ENCODE measurements at regions not wholly inside any gene's neighbourhood (a gene's known extent, or its start where the extent isn't known, plus 50 kb on each side); places are given as distances from the start of the nearest gene placed in this dataset.

DNA sequence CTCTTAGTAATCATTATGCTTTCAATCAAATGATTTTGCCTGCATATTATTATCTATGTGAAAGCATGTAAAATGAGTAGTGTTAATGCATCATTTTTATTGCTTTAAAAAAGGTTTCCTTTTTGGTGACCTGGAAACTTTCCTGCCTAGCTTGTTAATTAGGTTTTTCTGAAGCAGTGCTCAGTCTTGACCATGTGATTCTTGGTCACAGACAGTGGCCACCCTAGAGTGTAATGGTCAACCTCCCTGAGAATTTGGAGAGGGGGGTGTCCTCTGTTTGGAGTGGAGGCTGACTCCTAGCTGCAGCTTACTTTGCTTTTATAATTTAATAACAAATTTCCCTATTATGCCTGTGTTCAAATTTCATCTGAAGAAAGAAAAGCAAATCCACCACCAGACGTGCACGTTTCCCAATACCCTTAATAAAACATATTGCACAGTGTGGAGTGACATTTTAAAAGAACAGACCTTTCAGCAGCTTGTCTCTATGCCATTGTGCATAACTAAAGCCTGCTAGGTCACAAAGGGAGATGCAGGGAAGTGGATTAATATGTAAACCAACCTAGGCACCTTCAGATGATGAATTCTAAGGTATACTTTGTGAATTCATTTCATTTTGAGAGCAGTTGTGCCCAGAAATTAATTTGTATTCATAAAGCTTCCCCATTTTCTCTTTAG lies 130.6 kb downstream of the RPRM start:
- DNase-seq (ENCODE audit: low spot score): no peak
- TF ChIP-seq, protein P1, sequence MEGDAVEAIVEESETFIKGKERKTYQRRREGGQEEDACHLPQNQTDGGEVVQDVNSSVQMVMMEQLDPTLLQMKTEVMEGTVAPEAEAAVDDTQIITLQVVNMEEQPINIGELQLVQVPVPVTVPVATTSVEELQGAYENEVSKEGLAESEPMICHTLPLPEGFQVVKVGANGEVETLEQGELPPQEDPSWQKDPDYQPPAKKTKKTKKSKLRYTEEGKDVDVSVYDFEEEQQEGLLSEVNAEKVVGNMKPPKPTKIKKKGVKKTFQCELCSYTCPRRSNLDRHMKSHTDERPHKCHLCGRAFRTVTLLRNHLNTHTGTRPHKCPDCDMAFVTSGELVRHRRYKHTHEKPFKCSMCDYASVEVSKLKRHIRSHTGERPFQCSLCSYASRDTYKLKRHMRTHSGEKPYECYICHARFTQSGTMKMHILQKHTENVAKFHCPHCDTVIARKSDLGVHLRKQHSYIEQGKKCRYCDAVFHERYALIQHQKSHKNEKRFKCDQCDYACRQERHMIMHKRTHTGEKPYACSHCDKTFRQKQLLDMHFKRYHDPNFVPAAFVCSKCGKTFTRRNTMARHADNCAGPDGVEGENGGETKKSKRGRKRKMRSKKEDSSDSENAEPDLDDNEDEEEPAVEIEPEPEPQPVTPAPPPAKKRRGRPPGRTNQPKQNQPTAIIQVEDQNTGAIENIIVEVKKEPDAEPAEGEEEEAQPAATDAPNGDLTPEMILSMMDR (IDR thresholded peaks at IDR 0.05; ENCODE audit: extremely low read depth, insufficient read depth, missing control alignments): no peak
- in situ Hi-C loops (cut with MboI; ENCODE audit: low pct_unique_long_range_greater_than_20kb, low sequenced_read_pairs, unreplicated experiment): no loop called here

DNA sequence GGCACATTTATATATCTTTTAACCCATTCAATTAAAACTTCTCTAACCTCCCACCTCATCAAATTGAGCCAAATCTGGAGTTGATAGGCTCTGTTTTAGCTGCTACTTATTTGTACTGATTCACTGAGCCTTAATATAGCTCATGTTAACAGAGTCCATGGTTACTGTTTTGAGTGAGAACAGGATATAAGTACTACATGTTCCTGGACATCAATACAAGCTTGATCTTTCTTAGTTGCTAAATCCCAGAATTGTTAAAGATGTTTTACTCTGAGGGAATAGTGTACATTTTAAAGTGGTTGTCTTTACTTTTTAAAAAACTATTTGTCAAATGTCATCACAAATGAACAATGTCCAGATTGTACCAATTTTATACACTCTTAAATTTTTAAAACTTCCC lies 157.7 kb downstream of the RPRM start:
- TF ChIP-seq, protein P1 (IDR thresholded peaks at IDR 0.05; ENCODE audit: extremely low read depth, insufficient read depth, missing control alignments): no peak
- in situ Hi-C loops (cut with MboI; ENCODE audit: low pct_unique_long_range_greater_than_20kb, low sequenced_read_pairs, unreplicated experiment): no loop called here
- no peak for DNase-seq (ENCODE audit: low spot score)

DNA sequence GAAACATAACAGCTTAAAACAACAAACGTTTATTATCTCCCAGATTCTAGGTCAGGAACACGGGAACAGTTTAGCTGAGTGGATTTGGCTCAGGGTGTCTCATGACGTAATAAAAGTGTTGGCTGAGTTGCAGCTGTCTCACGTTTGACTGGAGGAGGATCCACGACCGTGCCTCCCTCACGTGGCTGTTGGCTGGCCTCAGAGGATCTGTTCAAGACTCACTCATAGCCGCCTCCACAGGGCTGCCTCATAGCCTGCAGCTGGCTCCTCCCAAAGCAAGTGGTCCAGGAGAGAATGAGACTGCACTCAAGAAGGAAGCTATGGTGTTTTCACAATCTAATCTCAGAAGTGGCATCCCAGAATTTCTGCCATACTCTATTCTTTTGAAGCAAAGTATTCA lies 167.1 kb downstream of the RPRM start:
- in situ Hi-C loops (cut with MboI; ENCODE audit: low pct_unique_long_range_greater_than_20kb, low sequenced_read_pairs, unreplicated experiment): no loop called here
- DNase-seq (ENCODE audit: low spot score): no peak
- TF ChIP-seq, protein P1 (IDR thresholded peaks at IDR 0.05; ENCODE audit: extremely low read depth, insufficient read depth, missing control alignments): no peak

DNA sequence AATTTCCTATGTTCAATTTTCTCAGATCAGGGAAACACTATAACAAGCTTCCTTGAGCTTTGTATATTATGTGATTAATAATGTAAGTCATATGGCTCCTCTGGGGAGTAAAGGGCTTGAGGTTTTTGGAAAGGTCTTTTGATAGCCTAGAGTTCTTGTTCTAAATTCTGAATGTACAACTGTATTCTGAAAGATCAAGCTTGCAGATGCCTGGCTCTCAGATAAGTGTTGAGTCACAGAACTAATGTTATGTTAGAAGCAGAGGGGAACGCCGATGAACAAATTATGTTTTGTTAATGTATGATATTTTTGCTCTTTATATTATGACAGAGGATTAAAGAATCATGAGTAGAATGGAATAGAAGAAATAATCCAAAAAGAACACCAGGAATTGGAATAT lies 170.1 kb downstream of the RPRM start:
- TF ChIP-seq, protein P1 (IDR thresholded peaks at IDR 0.05; ENCODE audit: extremely low read depth, insufficient read depth, missing control alignments): no peak
- no peak for DNase-seq (ENCODE audit: low spot score)
- in situ Hi-C loops (cut with MboI; ENCODE audit: low pct_unique_long_range_greater_than_20kb, low sequenced_read_pairs, unreplicated experiment): no loop called here

DNA sequence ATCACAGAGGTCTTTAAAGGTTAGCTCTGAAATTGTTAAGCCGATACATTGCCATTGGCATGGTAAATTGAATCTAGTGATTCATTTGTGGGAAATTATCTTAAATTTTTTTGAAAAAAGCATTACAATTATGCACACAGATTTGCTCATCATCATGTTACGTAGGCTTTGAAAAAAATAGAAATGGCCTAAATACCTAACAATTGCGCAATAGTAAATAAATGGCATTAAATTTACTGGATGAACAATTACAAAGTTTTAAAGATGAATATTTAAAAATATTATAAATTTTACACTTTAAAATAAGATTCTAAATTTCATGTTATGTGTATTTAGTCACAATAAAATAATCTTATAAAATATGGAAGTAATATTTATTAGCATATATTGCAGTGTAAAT lies 171.3 kb downstream of the RPRM start:
- TF ChIP-seq, protein P1 (IDR thresholded peaks at IDR 0.05; ENCODE audit: extremely low read depth, insufficient read depth, missing control alignments): no peak
- no peak for DNase-seq (ENCODE audit: low spot score)

DNA sequence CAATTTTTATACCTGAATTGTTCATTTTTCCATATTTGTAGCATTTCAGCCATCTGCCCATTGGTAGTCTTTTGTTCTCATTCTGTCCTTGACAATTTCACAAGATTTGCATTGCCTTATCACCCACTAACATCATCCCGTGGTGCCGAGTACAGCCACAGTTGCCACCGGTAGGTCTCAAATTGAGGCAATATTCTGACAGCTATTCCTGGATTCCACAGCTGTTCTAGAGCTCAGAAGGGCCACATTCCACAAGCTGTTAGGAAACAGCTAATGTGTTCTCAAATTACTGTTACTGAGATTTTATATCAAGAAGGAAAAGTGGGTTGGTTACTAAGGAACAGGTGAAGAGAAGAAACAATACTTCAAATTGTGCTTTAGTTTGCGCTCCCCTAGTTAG lies 178.8 kb downstream of the RPRM start:
- no peak for DNase-seq (ENCODE audit: low spot score)
- TF ChIP-seq, protein P1 (IDR thresholded peaks at IDR 0.05; ENCODE audit: extremely low read depth, insufficient read depth, missing control alignments): no peak

More for the DNA sequence above, 171.3 kb downstream of the RPRM start:
- in situ Hi-C loops (cut with MboI; ENCODE audit: low pct_unique_long_range_greater_than_20kb, low sequenced_read_pairs, unreplicated experiment): no loop called here

More for the DNA sequence above, 178.8 kb downstream of the RPRM start:
- in situ Hi-C loops (cut with MboI; ENCODE audit: low pct_unique_long_range_greater_than_20kb, low sequenced_read_pairs, unreplicated experiment): no loop called here

All from GM13977 (cell line).